Fibroblast of skin of abdomen (primary cell): ENCODE measurements at regions not wholly inside any gene's neighbourhood (a gene's known extent, or its start where the extent isn't known, plus 50 kb on each side); places are given as distances from the start of the nearest gene placed in this dataset.
"Not testable (repeated sequence)": the region's sequence is repeated elsewhere in the genome, so short reads cannot be mapped to it uniquely, and the experiment has no call there.

Source experiments
- DNase-seq: peaks from one replicate; pipeline ENCODE4 v3.0.0-alpha.2; 2013

DNA sequence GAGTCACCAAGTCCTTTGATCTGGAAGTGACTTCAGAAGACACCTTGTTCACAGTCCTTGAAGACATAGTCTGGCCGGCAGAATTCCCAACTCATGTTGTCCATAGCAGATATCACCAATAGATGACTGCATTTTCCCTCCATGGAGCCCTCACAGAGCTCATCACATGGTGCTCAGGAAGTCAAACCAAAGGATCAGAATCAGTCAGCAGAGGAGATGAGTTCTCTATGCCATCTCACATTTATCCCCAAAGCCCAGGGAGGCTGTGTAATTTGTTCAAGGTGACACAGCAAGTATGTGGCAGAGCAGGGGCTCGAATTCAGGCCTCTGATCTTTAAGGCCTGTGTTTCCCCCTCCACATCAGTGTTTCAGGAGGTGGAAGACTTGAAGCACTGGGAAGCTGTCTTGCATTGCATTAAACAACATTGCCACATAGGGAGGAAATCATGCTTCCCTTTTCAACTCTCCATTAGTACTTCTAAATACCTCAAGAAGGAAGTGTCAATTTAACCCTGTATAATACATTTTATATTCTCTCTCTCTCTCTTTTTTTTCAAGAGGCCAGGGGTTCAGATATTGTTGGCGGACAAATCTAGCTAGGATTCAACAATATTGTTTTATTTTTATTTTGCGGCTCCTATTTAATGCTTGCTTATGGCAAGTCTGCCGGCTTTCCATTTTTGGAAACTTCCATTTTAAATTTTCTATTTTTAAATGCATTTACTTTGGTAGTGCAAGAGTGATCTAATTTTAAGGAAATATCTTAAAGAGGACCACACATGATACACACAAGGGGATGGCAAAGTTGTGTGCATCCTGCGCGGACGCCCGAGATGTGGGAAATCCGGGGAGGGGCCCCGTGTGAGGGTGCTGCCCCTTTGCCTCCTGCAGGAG is 61.9 kb downstream of the NPIPB5 start:
- DNase-seq, result not testable (repeated sequence)

DNA sequence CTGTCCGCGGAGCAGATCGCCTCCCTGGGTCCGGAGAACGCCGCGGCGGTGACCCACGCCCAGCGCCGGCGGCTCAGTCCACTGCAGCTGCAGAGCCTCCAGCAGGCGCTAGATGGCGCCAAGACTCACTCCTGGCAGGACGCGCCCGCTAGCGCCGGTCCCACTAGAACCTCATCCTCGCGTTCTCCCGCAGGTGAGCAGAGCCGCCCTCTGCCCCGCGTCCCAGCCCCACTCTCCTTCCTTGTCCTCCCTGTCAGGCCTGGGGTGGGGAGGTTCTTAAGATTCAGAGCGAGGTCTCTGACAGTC is 62.5 kb downstream of the NPIPB5 start:
- DNase-seq, result not testable (repeated sequence)

DNA sequence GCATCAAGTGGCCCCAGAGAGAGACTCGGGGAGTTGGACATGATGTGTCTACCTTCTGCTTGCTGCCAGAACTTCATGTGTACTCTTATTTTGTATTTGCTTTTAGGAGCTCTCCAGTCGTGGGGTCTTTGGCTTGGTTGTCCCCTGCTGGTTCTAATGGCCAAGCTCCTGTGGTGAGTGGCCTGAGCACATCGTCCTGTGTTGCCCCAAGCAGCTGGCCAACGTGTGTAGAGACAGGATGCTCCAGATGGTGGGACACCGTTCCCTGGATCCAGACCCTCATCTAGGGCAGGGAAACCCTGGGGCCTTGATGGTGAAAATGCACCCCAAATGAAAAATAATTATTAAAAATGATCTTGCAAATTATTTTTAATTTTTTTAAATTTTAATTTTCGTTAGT is 65.8 kb downstream of the NPIPB5 start:
- not testable (repeated sequence) for DNase-seq

- DNase-seq, result not testable (repeated sequence)
These were observed 72.5 kb downstream of the NPIPB5 start for GRCh38 chr16:22583195-22583594.

DNA sequence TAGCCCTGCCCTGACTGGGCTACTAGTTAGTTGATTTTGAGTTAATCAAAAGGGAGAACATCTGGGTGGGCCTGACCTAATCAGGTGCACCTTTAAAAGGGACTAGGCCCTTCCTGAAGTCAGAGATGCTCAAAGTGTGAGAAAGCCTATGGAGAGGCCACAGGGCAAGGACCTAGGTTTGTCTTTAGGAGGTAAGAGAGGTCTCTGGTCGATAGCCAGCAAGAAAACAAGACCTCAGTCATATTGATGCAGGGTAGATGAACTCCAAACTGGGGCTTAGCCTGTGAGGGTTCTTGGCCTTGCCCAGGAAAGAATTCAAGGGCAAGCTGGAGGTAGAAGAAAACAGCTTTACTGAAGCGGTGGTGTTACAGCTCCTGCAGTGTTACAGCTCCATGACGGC is 73.8 kb downstream of the NPIPB5 start:
- not testable (repeated sequence) for DNase-seq

DNA sequence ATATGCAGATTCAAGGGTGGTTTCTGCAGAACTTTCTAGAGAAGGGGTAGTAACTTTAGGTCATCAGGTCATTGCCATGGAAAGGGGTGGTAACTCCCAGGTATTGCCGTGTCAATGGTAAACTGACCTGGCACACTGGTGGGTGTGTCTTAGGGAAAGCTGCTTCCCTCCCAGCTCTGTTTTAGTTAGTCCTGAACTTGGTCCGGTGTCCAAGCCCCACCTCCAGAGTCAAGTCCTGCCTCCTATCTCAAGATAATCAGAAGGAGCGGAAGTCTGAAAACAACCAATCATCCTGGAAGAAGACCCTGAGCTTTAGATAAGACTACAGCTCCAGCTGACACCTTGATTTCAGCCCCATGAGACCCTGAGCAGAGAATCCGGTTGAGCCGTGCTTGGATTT is 74.2 kb downstream of the NPIPB5 start:
- DNase-seq, result not testable (repeated sequence)

GRCh38 chr16:22585431-22585830 is 74.7 kb downstream of the NPIPB5 start:
- peak; percentile 52 for DNase-seq

DNA sequence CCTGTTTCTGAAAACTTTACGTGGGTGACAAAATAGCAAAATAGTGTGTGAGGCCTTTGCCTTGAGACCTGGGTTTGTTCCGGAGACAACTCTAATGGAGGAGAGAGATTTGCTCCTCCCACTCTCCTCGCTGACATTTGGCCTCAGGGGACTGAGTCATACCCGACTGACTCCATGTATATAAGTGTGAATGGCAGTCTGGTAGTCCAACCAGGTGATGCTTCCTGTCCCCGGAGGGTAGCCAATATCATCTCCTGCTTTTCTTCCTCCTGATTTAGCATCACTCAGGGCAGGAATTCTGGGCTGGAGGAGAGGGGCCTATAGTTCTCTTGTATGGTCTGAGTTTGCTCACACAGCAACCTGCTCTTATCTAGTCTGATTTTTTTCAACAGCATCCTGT is 76.0 kb downstream of the NPIPB5 start:
- DNase-seq, result not testable (repeated sequence)

DNA sequence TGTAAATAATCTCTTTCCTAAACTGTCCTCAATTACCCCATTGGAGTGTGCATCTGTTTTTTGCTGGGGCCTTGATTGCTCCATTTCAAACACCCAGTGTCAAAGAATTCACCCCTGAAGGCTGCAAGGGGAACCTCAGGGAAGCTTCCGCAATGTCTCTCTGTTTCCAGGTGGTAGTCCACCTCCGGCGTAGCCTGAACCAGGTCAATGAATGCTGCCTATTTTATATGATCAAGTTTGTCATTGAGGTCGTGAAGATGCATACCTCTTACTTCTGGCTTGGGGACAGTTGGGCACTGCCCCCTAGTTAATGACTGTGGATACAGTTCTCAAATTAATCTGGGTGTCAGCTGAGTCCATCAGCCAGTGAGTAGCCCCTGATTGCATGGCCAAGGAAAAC is 79.1 kb downstream of the NPIPB5 start:
- not testable (repeated sequence) for DNase-seq

GRCh38 chr16:22596445-22597045 is 85.9 kb downstream of the NPIPB5 start:
- DNase-seq, result not testable (repeated sequence)

- not testable (repeated sequence) for DNase-seq
These were observed 93.1 kb downstream of the NPIPB5 start for GRCh38 chr16:22603744-22604143.

GRCh38 chr16:22606619-22607018 is 95.9 kb downstream of the NPIPB5 start:
- not testable (repeated sequence) for DNase-seq

GRCh38 chr16:22609798-22610197 is 99.1 kb downstream of the NPIPB5 start:
- DNase-seq, result not testable (repeated sequence)

DNA sequence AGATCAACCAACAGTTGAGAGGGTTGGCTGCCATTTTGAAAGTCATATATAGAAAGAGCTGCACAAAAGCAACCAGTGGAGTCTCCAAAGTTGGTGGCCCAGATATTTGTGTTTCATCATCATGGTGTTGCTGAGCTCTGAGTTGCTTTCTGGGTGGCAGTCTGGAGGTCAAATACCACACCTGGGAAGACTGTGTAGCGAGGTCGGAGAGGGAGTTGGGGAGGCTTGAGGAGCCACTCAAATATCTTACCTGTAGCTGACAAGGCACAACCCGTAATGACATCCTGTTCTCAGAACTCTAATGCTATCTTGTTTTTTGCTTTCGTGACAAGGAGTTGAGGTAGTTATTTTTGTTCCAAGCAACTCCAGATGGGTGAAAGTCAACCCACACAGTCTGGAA is 100.4 kb downstream of the NPIPB5 start:
- DNase-seq, result not testable (repeated sequence)

DNA sequence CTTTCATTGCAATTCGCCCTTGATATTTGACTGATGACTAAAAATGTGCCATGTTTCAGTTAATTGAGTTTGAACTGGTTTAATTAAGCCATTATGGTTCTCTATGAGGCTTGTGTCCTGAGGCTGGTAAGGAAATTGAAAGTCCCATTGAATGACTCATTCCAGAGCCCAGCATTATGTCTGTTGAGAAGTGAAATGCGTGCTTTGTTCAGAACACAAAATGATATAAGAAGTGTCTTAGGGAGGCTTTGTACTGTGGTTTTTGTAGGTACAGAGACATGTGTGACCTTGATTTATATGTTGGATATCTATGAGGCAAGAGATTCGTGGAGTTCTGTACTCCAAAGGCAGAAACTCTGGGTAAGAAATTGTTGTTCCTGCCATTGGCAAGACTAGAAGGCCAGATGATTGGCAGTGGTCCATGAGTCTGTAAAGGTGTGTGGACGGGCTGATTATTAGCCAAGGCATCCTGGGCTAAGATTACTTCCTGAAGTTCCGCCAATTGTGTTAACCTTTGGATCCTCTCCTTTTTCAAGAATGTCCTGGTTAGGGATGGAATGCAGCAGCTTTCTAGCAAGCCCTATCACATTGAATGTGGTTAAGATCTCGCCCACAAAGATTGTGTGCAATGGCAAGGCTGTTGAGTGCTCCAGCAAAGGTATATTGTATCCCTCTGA is 103.7 kb downstream of the NPIPB5 start:
- DNase-seq, result peak; percentile 18

DNA sequence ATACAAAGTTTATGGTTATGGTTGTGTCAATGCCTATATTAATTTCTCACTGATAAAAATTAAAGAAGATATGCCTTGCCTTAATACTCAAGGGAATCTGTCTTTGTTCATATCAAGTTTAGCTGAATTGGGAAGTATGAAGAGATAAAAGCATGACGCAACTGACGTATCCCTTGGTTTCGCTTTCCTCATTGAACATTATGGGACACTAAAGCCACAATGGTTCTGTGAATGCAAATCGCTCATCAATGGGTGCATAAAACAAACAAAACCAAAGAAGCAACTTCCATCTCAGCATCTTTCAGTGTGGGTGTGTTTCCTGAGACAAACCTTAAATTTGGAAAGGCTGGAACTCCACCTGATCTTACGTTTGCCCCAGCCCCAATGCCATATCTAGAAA is 108.2 kb downstream of the NPIPB5 start:
- no peak for DNase-seq

GRCh38 chr16:22621586-22622155 is 111.0 kb downstream of the NPIPB5 start:
- no peak for DNase-seq

DNA sequence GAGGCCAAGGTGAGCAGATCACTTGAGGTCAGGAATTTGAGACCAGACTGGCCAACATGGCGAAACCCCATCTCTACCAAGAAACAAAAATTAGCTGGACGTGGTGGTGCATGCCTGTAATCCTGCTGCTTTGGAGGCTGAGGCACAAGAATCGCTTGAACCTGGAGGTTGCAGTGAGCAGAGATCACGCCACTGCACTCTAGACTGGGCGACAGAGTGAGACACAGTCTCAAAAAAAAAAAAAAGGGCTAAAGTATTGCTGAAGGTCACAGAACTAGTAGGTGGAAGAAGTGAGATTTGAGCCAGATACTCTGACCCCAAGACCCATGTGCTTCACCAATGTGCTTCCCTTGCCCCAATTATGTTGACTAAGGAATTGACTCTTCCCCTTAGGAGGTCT is 112.0 kb downstream of the NPIPB5 start:
- no peak for DNase-seq

DNA sequence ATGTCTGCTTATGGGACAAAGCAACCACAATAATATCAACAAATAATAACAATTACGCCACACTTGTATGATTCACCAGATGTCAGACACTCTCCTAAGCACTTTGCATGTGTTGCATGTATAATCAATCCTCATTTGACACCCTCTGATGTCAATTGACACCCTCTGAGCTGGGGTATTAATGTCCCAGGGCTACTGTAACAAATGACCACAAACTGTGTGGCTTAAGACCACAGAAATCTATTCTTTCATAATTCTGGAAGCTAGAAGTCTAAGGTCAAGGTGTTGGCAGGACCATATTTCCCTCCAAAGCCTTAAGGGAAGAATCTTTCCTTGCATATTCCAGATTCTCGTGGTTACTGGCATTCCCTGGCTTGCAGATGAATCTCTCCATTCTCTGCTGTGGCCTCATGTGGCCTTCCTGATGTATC is 112.7 kb downstream of the NPIPB5 start:
- peak; percentile 56 for DNase-seq

DNA sequence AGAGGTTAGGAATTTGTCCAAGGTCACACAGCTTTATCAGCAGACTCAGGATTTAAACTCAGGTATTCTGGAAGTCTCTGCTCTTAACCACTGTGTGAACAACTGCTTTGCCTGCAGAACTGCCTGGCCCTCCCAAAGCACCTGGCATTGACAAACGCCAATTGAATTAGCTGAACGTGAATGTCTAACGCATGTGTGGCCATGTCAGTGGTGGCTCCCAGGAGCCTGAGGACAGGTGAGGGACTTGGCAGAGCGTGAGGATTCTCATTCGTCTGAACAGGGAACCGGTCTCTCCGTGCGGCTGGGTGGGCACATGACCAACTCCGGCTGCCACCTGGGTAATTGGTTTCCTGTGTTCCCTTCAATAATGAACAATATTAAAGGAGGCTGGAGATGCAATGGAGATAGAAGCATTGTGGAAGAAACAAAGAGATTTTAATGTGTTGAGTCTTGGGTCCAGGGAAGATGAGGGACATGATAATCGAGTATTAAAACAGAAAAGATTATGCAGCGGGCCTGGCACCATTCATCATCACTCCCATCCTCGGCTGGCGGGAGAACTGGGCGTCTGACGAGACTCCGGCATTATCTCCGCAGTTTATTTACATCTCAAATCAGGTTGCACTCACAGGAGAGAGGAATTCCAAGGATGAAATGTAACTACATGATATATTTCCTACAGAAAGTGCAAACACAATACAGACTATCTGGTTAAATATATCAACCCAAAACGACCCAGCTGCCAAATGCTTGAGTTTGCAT is 113.5 kb downstream of the NPIPB5 start:
- DNase-seq, result no peak

DNA sequence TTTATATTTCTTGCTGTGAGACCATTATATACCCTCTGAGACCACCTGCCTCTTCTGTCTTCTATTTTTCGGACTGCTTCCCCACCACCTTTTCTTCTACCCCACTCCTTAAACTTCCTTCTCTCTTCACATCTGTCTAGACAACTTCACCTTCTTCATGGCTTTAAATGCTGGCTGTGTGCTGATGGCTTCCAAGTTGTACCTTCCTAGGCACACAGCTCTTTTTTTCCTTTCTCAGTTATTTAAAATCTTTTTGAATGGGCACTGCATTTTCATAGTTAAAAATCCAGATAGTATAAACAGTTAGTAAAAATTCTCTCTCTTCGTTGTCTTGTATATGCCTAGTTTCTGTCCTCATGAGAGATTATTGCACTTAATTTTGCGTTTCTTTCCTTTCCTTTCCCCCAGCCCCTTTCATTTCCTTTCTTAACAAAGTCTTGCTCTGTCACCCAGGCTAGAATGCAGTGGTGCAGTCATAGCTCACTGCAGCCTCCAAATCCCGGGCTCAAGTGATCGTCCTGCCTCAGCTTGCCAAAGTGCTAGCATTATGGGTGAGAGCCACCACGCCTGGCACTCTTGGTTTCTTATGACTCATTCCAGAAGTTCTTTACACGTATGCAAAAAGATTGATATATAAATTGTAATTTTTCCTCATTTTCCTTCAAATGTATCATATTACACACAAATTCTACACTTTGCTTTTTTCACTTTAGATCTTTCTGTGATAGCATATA is 114.3 kb downstream of the NPIPB5 start:
- no peak for DNase-seq

GRCh38 chr16:22625967-22626366 is 115.3 kb downstream of the NPIPB5 start:
- DNase-seq, result peak; percentile 24
